ENCODE measurements at regions not wholly inside any gene's neighbourhood (a gene's known extent, or its start where the extent isn't known, plus 50 kb on each side); places are given as distances from the start of the nearest gene placed in this dataset.

GRCh38 chr5:128695791-128696530, 157.9 kb upstream of the FBN2 start:
- TF ChIP-seq CTCF (IDR thresholded peaks at IDR 0.05) (no peak), POLR2A (IDR thresholded peaks at IDR 0.05) (no peak)

Data from Peyer's patch (tissue), 4 donors.